ENCODE measurements at regions not wholly inside any gene's neighbourhood (a gene's known extent, or its start where the extent isn't known, plus 50 kb on each side); places are given as distances from the start of the nearest gene placed in this dataset.

DNA sequence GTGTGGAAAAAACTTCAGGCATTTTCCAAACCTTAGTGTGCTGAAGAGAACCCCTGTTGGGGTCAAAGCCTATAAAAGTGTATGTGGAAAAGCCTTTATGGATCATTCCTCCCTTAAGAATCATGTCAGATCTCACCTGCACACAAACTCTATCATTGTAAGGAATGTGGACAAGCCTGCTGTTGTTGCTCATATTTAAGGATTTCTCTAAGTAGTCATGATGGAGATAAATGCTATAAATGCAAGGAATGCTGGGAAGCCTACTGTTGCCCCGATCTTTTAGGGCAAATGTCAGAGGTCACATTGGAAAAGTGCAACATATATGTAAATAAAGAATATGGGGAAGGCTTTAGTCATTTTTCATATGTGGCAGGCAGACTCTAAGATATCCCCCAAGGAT, 129.5 kb downstream of the ICOS start:
- no peaks in the 10 kb centered on the region for H3K9me2 ChIP-seq (ENCODE audit: insufficient read depth)
- peaks cover 15% of the 10 kb centered on the region; the same call in 1 of the 2 replicates for H3K27me3 ChIP-seq (ENCODE audit: insufficient read depth, low read length)
- ChIA-PET CTCF (no interaction called here), POLR2A (no interaction called here), RAD21 (ENCODE audit: low non-redundant PET in 1 of 2, low total read pairs in 2 of 2, uncharacterized antibody in 2 of 2, unreplicated experiment in 2 of 2) (no interaction called here)
- H3K27ac ChIP-seq (ENCODE audit: low read depth, low read length): no peak overlapping the region
- no peak for TF ChIP-seq ZFX (IDR thresholded peaks at IDR 0.05)
- TF ChIP-seq TCF7L2 (IDR thresholded peaks at IDR 0.05; ENCODE audit: borderline replicate concordance, extremely low read depth, insufficient read depth, insufficient read length): no peak
- no peak for TF ChIP-seq JUND (IDR thresholded peaks at IDR 0.05)
- no peak for TF ChIP-seq EGR1 (IDR thresholded peaks at IDR 0.05; ENCODE audit: low read depth)
- no peak for TF ChIP-seq CBX3 (IDR thresholded peaks at IDR 0.05; ENCODE audit: low read depth)
- TF ChIP-seq YY1 (IDR thresholded peaks at IDR 0.05; ENCODE audit: extremely low read depth, insufficient replicate concordance, low read depth, low read length): no peak
- no peak for TF ChIP-seq RAD21 (IDR thresholded peaks at IDR 0.05; ENCODE audit: low read depth)
- no peak for TF ChIP-seq FOSL1 (IDR thresholded peaks at IDR 0.05; ENCODE audit: low read depth)
- TF ChIP-seq, protein P1, sequence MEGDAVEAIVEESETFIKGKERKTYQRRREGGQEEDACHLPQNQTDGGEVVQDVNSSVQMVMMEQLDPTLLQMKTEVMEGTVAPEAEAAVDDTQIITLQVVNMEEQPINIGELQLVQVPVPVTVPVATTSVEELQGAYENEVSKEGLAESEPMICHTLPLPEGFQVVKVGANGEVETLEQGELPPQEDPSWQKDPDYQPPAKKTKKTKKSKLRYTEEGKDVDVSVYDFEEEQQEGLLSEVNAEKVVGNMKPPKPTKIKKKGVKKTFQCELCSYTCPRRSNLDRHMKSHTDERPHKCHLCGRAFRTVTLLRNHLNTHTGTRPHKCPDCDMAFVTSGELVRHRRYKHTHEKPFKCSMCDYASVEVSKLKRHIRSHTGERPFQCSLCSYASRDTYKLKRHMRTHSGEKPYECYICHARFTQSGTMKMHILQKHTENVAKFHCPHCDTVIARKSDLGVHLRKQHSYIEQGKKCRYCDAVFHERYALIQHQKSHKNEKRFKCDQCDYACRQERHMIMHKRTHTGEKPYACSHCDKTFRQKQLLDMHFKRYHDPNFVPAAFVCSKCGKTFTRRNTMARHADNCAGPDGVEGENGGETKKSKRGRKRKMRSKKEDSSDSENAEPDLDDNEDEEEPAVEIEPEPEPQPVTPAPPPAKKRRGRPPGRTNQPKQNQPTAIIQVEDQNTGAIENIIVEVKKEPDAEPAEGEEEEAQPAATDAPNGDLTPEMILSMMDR (IDR thresholded peaks at IDR 0.05 in 2 of 3, conservative IDR thresholded peaks at IDR 0.05 in 1 of 3; ENCODE audit: borderline replicate concordance in 1 of 3, insufficient read depth in 1 of 3, low read depth in 2 of 3, low read length in 2 of 3): no peak
- TF ChIP-seq, protein P2, sequence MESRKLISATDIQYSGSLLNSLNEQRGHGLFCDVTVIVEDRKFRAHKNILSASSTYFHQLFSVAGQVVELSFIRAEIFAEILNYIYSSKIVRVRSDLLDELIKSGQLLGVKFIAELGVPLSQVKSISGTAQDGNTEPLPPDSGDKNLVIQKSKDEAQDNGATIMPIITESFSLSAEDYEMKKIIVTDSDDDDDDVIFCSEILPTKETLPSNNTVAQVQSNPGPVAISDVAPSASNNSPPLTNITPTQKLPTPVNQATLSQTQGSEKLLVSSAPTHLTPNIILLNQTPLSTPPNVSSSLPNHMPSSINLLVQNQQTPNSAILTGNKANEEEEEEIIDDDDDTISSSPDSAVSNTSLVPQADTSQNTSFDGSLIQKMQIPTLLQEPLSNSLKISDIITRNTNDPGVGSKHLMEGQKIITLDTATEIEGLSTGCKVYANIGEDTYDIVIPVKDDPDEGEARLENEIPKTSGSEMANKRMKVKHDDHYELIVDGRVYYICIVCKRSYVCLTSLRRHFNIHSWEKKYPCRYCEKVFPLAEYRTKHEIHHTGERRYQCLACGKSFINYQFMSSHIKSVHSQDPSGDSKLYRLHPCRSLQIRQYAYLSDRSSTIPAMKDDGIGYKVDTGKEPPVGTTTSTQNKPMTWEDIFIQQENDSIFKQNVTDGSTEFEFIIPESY (IDR thresholded peaks at IDR 0.05; ENCODE audit: extremely low read depth, insufficient replicate concordance, low read length): no peak
- no peak for TF ChIP-seq ELF1 (IDR thresholded peaks at IDR 0.05; ENCODE audit: borderline replicate concordance, low read depth)
- TF ChIP-seq, protein P3, sequence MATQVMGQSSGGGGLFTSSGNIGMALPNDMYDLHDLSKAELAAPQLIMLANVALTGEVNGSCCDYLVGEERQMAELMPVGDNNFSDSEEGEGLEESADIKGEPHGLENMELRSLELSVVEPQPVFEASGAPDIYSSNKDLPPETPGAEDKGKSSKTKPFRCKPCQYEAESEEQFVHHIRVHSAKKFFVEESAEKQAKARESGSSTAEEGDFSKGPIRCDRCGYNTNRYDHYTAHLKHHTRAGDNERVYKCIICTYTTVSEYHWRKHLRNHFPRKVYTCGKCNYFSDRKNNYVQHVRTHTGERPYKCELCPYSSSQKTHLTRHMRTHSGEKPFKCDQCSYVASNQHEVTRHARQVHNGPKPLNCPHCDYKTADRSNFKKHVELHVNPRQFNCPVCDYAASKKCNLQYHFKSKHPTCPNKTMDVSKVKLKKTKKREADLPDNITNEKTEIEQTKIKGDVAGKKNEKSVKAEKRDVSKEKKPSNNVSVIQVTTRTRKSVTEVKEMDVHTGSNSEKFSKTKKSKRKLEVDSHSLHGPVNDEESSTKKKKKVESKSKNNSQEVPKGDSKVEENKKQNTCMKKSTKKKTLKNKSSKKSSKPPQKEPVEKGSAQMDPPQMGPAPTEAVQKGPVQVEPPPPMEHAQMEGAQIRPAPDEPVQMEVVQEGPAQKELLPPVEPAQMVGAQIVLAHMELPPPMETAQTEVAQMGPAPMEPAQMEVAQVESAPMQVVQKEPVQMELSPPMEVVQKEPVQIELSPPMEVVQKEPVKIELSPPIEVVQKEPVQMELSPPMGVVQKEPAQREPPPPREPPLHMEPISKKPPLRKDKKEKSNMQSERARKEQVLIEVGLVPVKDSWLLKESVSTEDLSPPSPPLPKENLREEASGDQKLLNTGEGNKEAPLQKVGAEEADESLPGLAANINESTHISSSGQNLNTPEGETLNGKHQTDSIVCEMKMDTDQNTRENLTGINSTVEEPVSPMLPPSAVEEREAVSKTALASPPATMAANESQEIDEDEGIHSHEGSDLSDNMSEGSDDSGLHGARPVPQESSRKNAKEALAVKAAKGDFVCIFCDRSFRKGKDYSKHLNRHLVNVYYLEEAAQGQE (IDR thresholded peaks at IDR 0.05; ENCODE audit: low read depth): no peak
- no peak for TF ChIP-seq EZH2phosphoT487 (IDR thresholded peaks at IDR 0.05; ENCODE audit: borderline replicate concordance)
- no peak for TF ChIP-seq SP1 (IDR thresholded peaks at IDR 0.05; ENCODE audit: low read depth)
- TF ChIP-seq SRF (IDR thresholded peaks at IDR 0.05; ENCODE audit: low read depth): no peak
- ATAC-seq: no peak
- intact Hi-C loops (cut with micrococcal nuclease): no loop called here
- no peaks in the 10 kb centered on the region for H4K20me1 ChIP-seq (ENCODE audit: insufficient read depth)
- no peaks in the 10 kb centered on the region for H3K36me3 ChIP-seq (ENCODE audit: control insufficient read depth in 1 of 2, insufficient read depth in 2 of 2, low read length in 2 of 2)
- H2AFZ ChIP-seq (ENCODE audit: low read depth, low read length, poor library complexity, severe bottlenecking): no peak overlapping the region
- H3K4me3 ChIP-seq (replicated peaks in 1 of 2; ENCODE audit: low read depth in 1 of 2, low read length in 2 of 2): no peak overlapping the region
- no peak overlapping the region for H3K4me2 ChIP-seq (ENCODE audit: low read length)
- H3K9ac ChIP-seq (ENCODE audit: low read length): no peak overlapping the region
- H3K9me3 ChIP-seq (ENCODE audit: control insufficient read depth in 1 of 2, insufficient read depth in 1 of 2, low read depth in 1 of 2, low read length in 2 of 2): no peaks in the 10 kb centered on the region
- no peak for DNase-seq (ENCODE audit: low read depth, low spot score)
- no peaks in the 10 kb centered on the region for H3K79me2 ChIP-seq (ENCODE audit: insufficient read depth, low read length)
- BruUV-seq (replicated peaks): no TSS peak
- no peaks in the 10 kb centered on the region for H3K4me1 ChIP-seq (ENCODE audit: control insufficient read depth in 1 of 2, insufficient read depth in 2 of 2, low read length in 2 of 2)
